Keratinocyte (primary cell): ENCODE measurements at regions not wholly inside any gene's neighbourhood (a gene's known extent, or its start where the extent isn't known, plus 50 kb on each side); places are given as distances from the start of the nearest gene placed in this dataset.

ENCODE experiments used
- CTCF ChIP-seq, 3 experiments: IDR thresholded peaks in 1 of 3; conservative IDR thresholded peaks in 1 of 3; optimal IDR thresholded peaks in 1 of 3; 2 replicates in 2 of 3; 3 replicates in 1 of 3; pipeline versions ENCODE3 to v1.5.1; 2011; ENCODE audit warnings: low read length in 3 of 3, mild to moderate bottlenecking in 3 of 3, moderate library complexity in 2 of 3, control low read depth in 1 of 3, inconsistent platforms in 1 of 3; ENCODE audit not compliant: insufficient read depth in 2 of 3; ENCODE audit errors: extremely low read depth in 1 of 3
- EZH2 ChIP-seq: IDR thresholded peaks from one replicate; pipeline ENCODE4 v1.6.1; 2012; ENCODE audit warnings: inconsistent platforms, mild to moderate bottlenecking, low read length, moderate library complexity

- TF ChIP-seq EZH2 (no peak), CTCF (optimal IDR thresholded peaks at IDR 0.05 in 1 of 3, IDR thresholded peaks at IDR 0.05 in 1 of 3, conservative IDR thresholded peaks at IDR 0.05 in 1 of 3; ENCODE audit: extremely low read depth in 1 of 3, insufficient read depth in 2 of 3, low read length in 3 of 3) (no peak)
Observed at GRCh38 chr4:154120690-154121345, 331.9 kb upstream of the SFRP2 start.
